Fibroblast of lung (primary cell): ENCODE measurements at regions not wholly inside any gene's neighbourhood (a gene's known extent, or its start where the extent isn't known, plus 50 kb on each side); places are given as distances from the start of the nearest gene placed in this dataset.

Experiments
- EZH2 ChIP-seq: IDR thresholded peaks from 2 replicates; pipeline ENCODE4 v1.5.1; 2012; ENCODE audit warnings: low read length, control low read depth, mild to moderate bottlenecking; ENCODE audit errors: missing control alignments
- TF ChIP-seq, protein P1 (sequence below), 2 donors: IDR thresholded peaks in 1 of 2; conservative IDR thresholded peaks in 1 of 2; 1 replicate in 1 of 2; 2 replicates in 1 of 2; pipeline ENCODE4 v1.5.1; 2011 to 2012; ENCODE audit warnings: low read length in 2 of 2, control low read depth in 1 of 2, inconsistent platforms in 1 of 2, low read depth in 1 of 2, mild to moderate bottlenecking in 1 of 2

DNA sequence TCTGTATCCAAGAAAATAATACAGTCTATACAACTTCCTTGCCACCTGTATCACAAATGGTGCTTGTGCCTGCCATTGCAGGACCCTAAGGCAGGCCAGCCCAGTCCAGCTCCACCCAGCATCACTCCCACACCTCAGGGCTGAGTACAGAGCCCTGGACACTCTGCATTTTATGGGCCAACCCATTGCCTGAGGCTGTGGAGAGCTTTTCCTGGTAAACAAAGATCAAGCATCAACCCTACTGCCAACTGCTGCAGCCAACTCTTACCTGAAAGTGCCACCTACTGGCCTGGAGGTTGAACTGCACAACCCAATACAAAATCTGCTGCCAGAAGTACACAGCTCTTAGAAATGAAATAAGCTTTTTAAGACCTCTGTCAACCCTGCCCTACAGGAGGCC, 1082.2 kb downstream of the NAALADL2 start:
- TF ChIP-seq, protein P1, sequence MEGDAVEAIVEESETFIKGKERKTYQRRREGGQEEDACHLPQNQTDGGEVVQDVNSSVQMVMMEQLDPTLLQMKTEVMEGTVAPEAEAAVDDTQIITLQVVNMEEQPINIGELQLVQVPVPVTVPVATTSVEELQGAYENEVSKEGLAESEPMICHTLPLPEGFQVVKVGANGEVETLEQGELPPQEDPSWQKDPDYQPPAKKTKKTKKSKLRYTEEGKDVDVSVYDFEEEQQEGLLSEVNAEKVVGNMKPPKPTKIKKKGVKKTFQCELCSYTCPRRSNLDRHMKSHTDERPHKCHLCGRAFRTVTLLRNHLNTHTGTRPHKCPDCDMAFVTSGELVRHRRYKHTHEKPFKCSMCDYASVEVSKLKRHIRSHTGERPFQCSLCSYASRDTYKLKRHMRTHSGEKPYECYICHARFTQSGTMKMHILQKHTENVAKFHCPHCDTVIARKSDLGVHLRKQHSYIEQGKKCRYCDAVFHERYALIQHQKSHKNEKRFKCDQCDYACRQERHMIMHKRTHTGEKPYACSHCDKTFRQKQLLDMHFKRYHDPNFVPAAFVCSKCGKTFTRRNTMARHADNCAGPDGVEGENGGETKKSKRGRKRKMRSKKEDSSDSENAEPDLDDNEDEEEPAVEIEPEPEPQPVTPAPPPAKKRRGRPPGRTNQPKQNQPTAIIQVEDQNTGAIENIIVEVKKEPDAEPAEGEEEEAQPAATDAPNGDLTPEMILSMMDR (conservative IDR thresholded peaks at IDR 0.05 in 1 of 2, IDR thresholded peaks at IDR 0.05 in 1 of 2; ENCODE audit: low read depth in 1 of 2, low read length in 2 of 2), result peak in 1 of 2 donors; percentile 36
- no peak for TF ChIP-seq EZH2
